Naive thymus-derived CD4-positive, alpha-beta T cell (primary cell): ENCODE measurements at regions not wholly inside any gene's neighbourhood (a gene's known extent, or its start where the extent isn't known, plus 50 kb on each side); places are given as distances from the start of the nearest gene placed in this dataset.

ENCODE experiments used
- ATAC-seq: fragments of 150-1000 bp; cut with Tn5 transposase; 2 replicates; pipeline ENCODE4 v1.10.0; 2021; ENCODE audit warnings: mild to moderate bottlenecking, moderate library complexity
- CTCF ChIA-PET: fragments of 350-600 bp; sonication (Branson Sonifier 250); formaldehyde crosslinking; loops from one replicate; lab custom pipeline; 2021; ENCODE audit warnings: antibody characterized with exemption; lab: Charles Lee
- POLR2A ChIA-PET: fragments of 350-600 bp; sonication (Branson Sonifier 250); formaldehyde crosslinking; loops from one replicate; lab custom pipeline; 2021; ENCODE audit warnings: antibody characterized with exemption, inconsistent platforms; lab: Charles Lee
- DNase-seq, 9 donors: peaks; one replicate each; pipeline versions ENCODE4 v3.0.0 to v3.0.0-alpha.2; 2020 to 2022; ENCODE audit warnings: mixed read lengths in 1 of 9
- H3K27ac ChIP-seq: one replicate; pipeline ENCODE4 v1.7.0; 2013; ENCODE audit warnings: mild to moderate bottlenecking, low read depth, low read length, moderate library complexity
- H3K27me3 ChIP-seq, 2 donors: one replicate each; pipeline ENCODE4 v1.7.0; 2013; ENCODE audit warnings: low read length in 2 of 2, mild to moderate bottlenecking in 2 of 2, moderate library complexity in 2 of 2; ENCODE audit not compliant: control insufficient read depth in 2 of 2, insufficient read depth in 2 of 2
- H3K36me3 ChIP-seq, 3 experiments: 1 replicate in 2 of 3; 2 replicates in 1 of 3; pipeline ENCODE4 v1.7.0; 2013; ENCODE audit warnings: low read length in 3 of 3, mild to moderate bottlenecking in 3 of 3, moderate library complexity in 1 of 3; ENCODE audit not compliant: insufficient read depth in 3 of 3, control insufficient read depth in 2 of 3
- H3K4me1 ChIP-seq, 2 donors: one replicate each; pipeline ENCODE4 v1.7.0; 2013; ENCODE audit warnings: low read length in 2 of 2, mild to moderate bottlenecking in 2 of 2, moderate library complexity in 1 of 2; ENCODE audit not compliant: control insufficient read depth in 2 of 2, insufficient read depth in 2 of 2
- H3K4me3 ChIP-seq: 2 replicates; pipeline ENCODE4 v1.7.0; 2013; ENCODE audit warnings: mild to moderate bottlenecking, low read length
- H3K9me3 ChIP-seq, 3 experiments: 1 replicate in 2 of 3; 2 replicates in 1 of 3; pipeline ENCODE4 v1.7.0; 2013; ENCODE audit warnings: low read length in 3 of 3; ENCODE audit not compliant: control insufficient read depth in 2 of 3
- H3K27ac Mint-ChIP-seq, 9 donors: one replicate each; pipeline ENCODE4 v1.8.0; 2020 to 2022; ENCODE audit warnings: mixed read lengths in 9 of 9, mild to moderate bottlenecking in 8 of 9, moderate library complexity in 5 of 9, inconsistent platforms in 2 of 9
- H3K27me3 Mint-ChIP-seq, 5 donors: one replicate each; pipeline ENCODE4 v1.8.0; 2021 to 2022; ENCODE audit warnings: mixed read lengths in 5 of 5, mild to moderate bottlenecking in 1 of 5
- H3K36me3 Mint-ChIP-seq, 5 donors: one replicate each; pipeline ENCODE4 v1.8.0; 2020 to 2022; ENCODE audit warnings: mixed read lengths in 5 of 5, mild to moderate bottlenecking in 3 of 5, inconsistent platforms in 1 of 5
- H3K4me1 Mint-ChIP-seq, 7 donors: one replicate each; pipeline ENCODE4 v1.8.0; 2020 to 2022; ENCODE audit warnings: mixed read lengths in 7 of 7, mild to moderate bottlenecking in 3 of 7, inconsistent platforms in 1 of 7
- H3K4me3 Mint-ChIP-seq, 10 donors: one replicate each; pipeline ENCODE4 v1.8.0; 2020 to 2022; ENCODE audit warnings: mild to moderate bottlenecking in 10 of 10, mixed read lengths in 10 of 10, moderate library complexity in 6 of 10, inconsistent platforms in 2 of 10
- H3K9me3 Mint-ChIP-seq, 11 donors: one replicate each; pipeline ENCODE4 v1.8.0; 2020 to 2022; ENCODE audit warnings: mixed read lengths in 11 of 11, mild to moderate bottlenecking in 4 of 11, inconsistent platforms in 1 of 11, moderate library complexity in 1 of 11
- intact Hi-C, 2 donors: fragments of 100-400 bp; cut with micrococcal nuclease; formaldehyde crosslinking; loops; one replicate each; pipeline ENCODE4 v1.15.1; 2023

DNA sequence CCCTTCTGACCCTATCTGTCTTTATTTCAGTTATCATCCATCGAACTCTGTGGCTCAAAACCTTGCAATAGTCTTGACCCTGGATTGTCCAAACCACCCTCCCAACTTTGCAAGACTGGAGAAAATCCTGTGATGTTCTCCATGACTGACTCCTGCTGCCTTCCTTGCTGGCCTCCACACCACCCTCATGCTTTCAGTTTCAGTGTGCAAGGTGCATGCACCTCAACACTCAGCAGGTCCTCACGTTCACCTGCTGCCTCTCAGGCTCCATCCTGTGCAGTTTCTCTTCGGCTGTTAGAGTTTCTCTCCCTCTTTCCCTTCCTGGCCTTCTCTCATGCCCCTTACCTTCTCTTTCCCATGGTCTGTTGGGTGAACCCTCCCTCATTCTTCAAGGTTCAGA is 59.4 kb upstream of the ASIC2 start:
- ChIA-PET POLR2A (no interaction called here), CTCF (no interaction called here)
- no peaks in the 10 kb centered on the region for H3K4me1 ChIP-seq
- H3K4me3 ChIP-seq = no peak overlapping the region
- no peaks in the 10 kb centered on the region for H3K27me3 ChIP-seq
- Mint-ChIP-seq H3K27ac (no peak overlapping the region), H3K4me3 (no peak overlapping the region), H3K4me1 (peaks cover 0 to 1% (median 0%) of the 10 kb centered on the region in 7 donors), H3K36me3 (no peaks in the 10 kb centered on the region), H3K27me3 (peaks cover 0 to 20% (median 14%) of the 10 kb centered on the region in 5 donors), H3K9me3 (peaks cover 0 to 1% (median 0%) of the 10 kb centered on the region in 11 donors)
- no peak overlapping the region for H3K27ac ChIP-seq
- no peaks in the 10 kb centered on the region for H3K36me3 ChIP-seq
- DNase-seq = no peak
- intact Hi-C loops = no loop called here
- no peaks in the 10 kb centered on the region for H3K9me3 ChIP-seq
- ATAC-seq = no peak

DNA sequence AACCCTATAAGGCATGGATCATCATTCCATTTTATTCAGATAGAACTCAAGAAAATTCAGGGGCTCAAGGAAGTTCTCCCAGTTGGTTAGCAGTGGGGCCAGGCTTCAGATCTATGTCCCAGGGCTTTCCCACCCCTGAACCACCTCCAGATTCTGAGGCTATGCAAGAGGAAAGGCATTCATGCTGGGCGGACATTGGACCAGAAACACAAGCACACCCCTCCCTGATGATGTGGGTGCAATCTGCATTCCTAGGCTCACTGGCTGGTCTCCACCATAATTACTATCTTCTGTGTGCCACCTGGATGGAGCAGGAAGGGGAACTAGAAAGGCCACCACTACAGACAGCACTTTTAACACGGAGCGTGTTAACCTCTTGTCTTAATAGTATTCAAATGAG is 63.2 kb upstream of the ASIC2 start:
- peaks cover 0 to 1% (median 0%) of the 10 kb centered on the region in 7 donors for H3K4me1 Mint-ChIP-seq
- Histone ChIP-seq H3K9me3 (no peaks in the 10 kb centered on the region), H3K27me3 (no peaks in the 10 kb centered on the region), H3K4me3 (no peak overlapping the region), H3K4me1 (no peaks in the 10 kb centered on the region), H3K27ac (no peak overlapping the region), H3K36me3 (no peaks in the 10 kb centered on the region)
- CTCF ChIA-PET = no interaction called here
- ATAC-seq = no peak
- H3K27ac Mint-ChIP-seq = no peak overlapping the region
- H3K27me3 Mint-ChIP-seq = peaks cover 0 to 30% (median 14%) of the 10 kb centered on the region in 5 donors
- DNase-seq = no peak
- intact Hi-C loops = no loop called here
- POLR2A ChIA-PET = interaction anchor here (0.7 kb wide), 1 partner anchor 59 kb away, joined by 4 read pairs; no protein-coding TSS in a partner anchor
- H3K4me3 Mint-ChIP-seq = no peak overlapping the region
- no peaks in the 10 kb centered on the region for H3K36me3 Mint-ChIP-seq
- H3K9me3 Mint-ChIP-seq = peaks cover 0 to 4% (median 0%) of the 10 kb centered on the region in 11 donors

- no peak overlapping the region for H3K27ac Mint-ChIP-seq
- no peaks in the 10 kb centered on the region for H3K27me3 ChIP-seq
- no peaks in the 10 kb centered on the region for H3K9me3 ChIP-seq
- ChIA-PET CTCF (no interaction called here), POLR2A (no interaction called here)
- intact Hi-C loops = no loop called here
- no peak overlapping the region for H3K27ac ChIP-seq
- no peak for ATAC-seq
- H3K27me3 Mint-ChIP-seq = peaks cover 0 to 30% (median 23%) of the 10 kb centered on the region in 5 donors
- H3K9me3 Mint-ChIP-seq = peaks cover 0 to 9% (median 2%) of the 10 kb centered on the region in 11 donors
- no peak overlapping the region for H3K4me3 Mint-ChIP-seq
- H3K4me1 Mint-ChIP-seq = peaks cover 0 to 2% (median 0%) of the 10 kb centered on the region in 7 donors
- H3K4me3 ChIP-seq = no peak overlapping the region
- DNase-seq = no peak
- H3K4me1 ChIP-seq = no peaks in the 10 kb centered on the region
- no peaks in the 10 kb centered on the region for H3K36me3 ChIP-seq
- no peaks in the 10 kb centered on the region for H3K36me3 Mint-ChIP-seq
Observed at GRCh38 chr17:33363475-33363874, 70.4 kb upstream of the ASIC2 start.

DNA sequence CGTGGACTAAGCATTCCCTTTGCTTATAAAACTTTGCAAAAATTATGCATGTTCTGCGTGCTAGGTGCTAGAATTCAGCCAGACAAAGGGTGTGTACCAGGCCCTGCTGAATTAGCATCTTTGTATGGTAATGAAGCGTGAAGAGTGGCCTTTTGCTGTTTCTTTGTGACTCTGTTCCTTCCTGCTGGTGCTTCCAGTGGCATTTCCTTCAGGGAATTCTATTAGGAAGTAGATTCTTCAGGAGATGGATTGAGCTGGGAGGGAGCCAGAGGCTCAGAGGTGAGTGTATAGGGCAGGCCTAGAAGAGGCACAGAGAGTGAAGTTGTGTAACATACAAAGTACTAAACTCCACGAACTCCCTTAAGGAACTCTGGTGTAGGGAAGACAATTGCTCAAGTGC is 73.9 kb upstream of the ASIC2 start:
- ChIA-PET POLR2A (no interaction called here), CTCF (no interaction called here)
- no peak overlapping the region for H3K27ac Mint-ChIP-seq
- Histone ChIP-seq H3K27ac (no peak overlapping the region), H3K4me3 (no peak overlapping the region), H3K4me1 (no peaks in the 10 kb centered on the region), H3K9me3 (no peaks in the 10 kb centered on the region), H3K36me3 (no peaks in the 10 kb centered on the region), H3K27me3 (no peaks in the 10 kb centered on the region)
- H3K27me3 Mint-ChIP-seq = peaks cover 0 to 40% (median 28%) of the 10 kb centered on the region in 5 donors
- H3K9me3 Mint-ChIP-seq = peaks cover 0 to 7% (median 0%) of the 10 kb centered on the region in 11 donors
- DNase-seq = no peak
- H3K4me1 Mint-ChIP-seq = peaks cover 0 to 2% (median 0%) of the 10 kb centered on the region in 7 donors
- no peak for ATAC-seq
- H3K4me3 Mint-ChIP-seq = no peak overlapping the region
- no peaks in the 10 kb centered on the region for H3K36me3 Mint-ChIP-seq
- intact Hi-C loops = no loop called here

DNA sequence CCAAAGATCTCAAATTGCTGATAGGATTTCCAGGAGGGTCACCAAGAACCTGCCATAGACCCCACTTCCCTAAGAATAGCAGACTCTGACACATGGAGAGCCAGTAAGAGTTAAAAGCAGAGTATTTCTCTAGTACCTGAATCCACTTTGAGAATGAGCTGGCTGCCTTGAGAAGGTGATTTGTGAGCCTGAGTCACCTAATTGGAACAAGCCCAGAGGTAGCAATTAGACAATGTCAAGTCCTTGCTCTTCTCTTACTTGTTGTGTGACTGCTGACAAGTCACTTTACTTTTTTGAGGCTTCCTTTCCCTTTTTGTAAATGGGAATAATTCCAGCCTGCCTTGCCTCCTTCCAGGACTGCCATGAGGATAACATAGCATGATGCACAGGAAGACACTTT is 76.1 kb upstream of the ASIC2 start:
- ATAC-seq (no peak), DNase-seq (no peak)
- Mint-ChIP-seq H3K4me3 (no peak overlapping the region), H3K36me3 (no peaks in the 10 kb centered on the region), H3K9me3 (peaks cover 0 to 7% (median 0%) of the 10 kb centered on the region in 11 donors), H3K4me1 (peaks cover 0 to 2% (median 0%) of the 10 kb centered on the region in 7 donors), H3K27ac (no peak overlapping the region), H3K27me3 (peaks cover 0 to 38% (median 23%) of the 10 kb centered on the region in 5 donors)
- Histone ChIP-seq H3K27ac (no peak overlapping the region), H3K27me3 (no peaks in the 10 kb centered on the region), H3K4me3 (no peak overlapping the region), H3K36me3 (no peaks in the 10 kb centered on the region), H3K4me1 (no peaks in the 10 kb centered on the region), H3K9me3 (no peaks in the 10 kb centered on the region)
- POLR2A ChIA-PET = no interaction called here
- intact Hi-C loops = no loop called here
- CTCF ChIA-PET = no interaction called here

- no peaks in the 10 kb centered on the region for H3K9me3 ChIP-seq
- no peaks in the 10 kb centered on the region for H3K36me3 ChIP-seq
- DNase-seq = no peak
- Mint-ChIP-seq H3K27ac (no peak overlapping the region), H3K4me1 (no peaks in the 10 kb centered on the region), H3K36me3 (no peaks in the 10 kb centered on the region), H3K27me3 (peaks cover 0 to 33% (median 22%) of the 10 kb centered on the region in 5 donors), H3K9me3 (peaks cover 0 to 5% (median 0%) of the 10 kb centered on the region in 11 donors), H3K4me3 (no peak overlapping the region)
- CTCF ChIA-PET = no interaction called here
- no peak for ATAC-seq
- H3K27ac ChIP-seq = no peak overlapping the region
- no peaks in the 10 kb centered on the region for H3K4me1 ChIP-seq
- intact Hi-C loops = no loop called here
- POLR2A ChIA-PET = no interaction called here
- H3K4me3 ChIP-seq = no peak overlapping the region
- no peaks in the 10 kb centered on the region for H3K27me3 ChIP-seq
Observed at GRCh38 chr17:33369876-33370275, 76.8 kb upstream of the ASIC2 start.

- H3K27me3 ChIP-seq = no peaks in the 10 kb centered on the region
- peaks cover 0 to 5% (median 0%) of the 10 kb centered on the region in 11 donors for H3K9me3 Mint-ChIP-seq
- intact Hi-C loops = no loop called here
- peaks cover 0 to 28% (median 16%) of the 10 kb centered on the region in 5 donors for H3K27me3 Mint-ChIP-seq
- no peaks in the 10 kb centered on the region for H3K4me1 ChIP-seq
- H3K4me3 Mint-ChIP-seq = no peak overlapping the region
- ChIA-PET POLR2A (no interaction called here), CTCF (no interaction called here)
- no peak overlapping the region for H3K27ac Mint-ChIP-seq
- H3K36me3 Mint-ChIP-seq = no peaks in the 10 kb centered on the region
- ATAC-seq (no peak), DNase-seq (no peak)
- H3K4me3 ChIP-seq = no peak overlapping the region
- no peaks in the 10 kb centered on the region for H3K36me3 ChIP-seq
- H3K27ac ChIP-seq = no peak overlapping the region
- H3K4me1 Mint-ChIP-seq = no peaks in the 10 kb centered on the region
- no peaks in the 10 kb centered on the region for H3K9me3 ChIP-seq
Observed at GRCh38 chr17:33370401-33370800, 77.3 kb upstream of the ASIC2 start.
